LNCaP clone FGC (cell line): ENCODE measurements at regions not wholly inside any gene's neighbourhood (a gene's known extent, or its start where the extent isn't known, plus 50 kb on each side); places are given as distances from the start of the nearest gene placed in this dataset.

ENCODE experiments used
- DNase-seq: peaks from one replicate; pipeline ENCODE4 v3.0.0-alpha.2; 2011; ENCODE audit warnings: low read depth
- H3K4me3 ChIP-seq: 2 replicates; pipeline ENCODE4 v1.5.1; 2011; ENCODE audit warnings: mild to moderate bottlenecking, low read depth, low read length, control low read depth
- CTCF ChIP-seq: IDR thresholded peaks from 2 replicates; pipeline ENCODE4 v1.5.1; 2012; ENCODE audit warnings: mild to moderate bottlenecking; ENCODE audit not compliant: control insufficient read depth, insufficient read depth; ENCODE audit errors: extremely low read depth

- TF ChIP-seq CTCF, result no peak
- no peak overlapping the region for H3K4me3 ChIP-seq
- DNase-seq, result no peak
These were observed 338.6 kb upstream of the PLET1 start for GRCh38 chr11:112599265-112599664.

- TF ChIP-seq CTCF, result no peak
- no peak for DNase-seq
- H3K4me3 ChIP-seq, result no peak overlapping the region
These were observed 339.3 kb upstream of the PLET1 start for GRCh38 chr11:112599856-112600533.

- no peak for TF ChIP-seq CTCF
- no peak for DNase-seq
- no peak overlapping the region for H3K4me3 ChIP-seq
These were observed 344.5 kb upstream of the PLET1 start for GRCh38 chr11:112605093-112605666.

GRCh38 chr11:112606656-112607055 is 346.0 kb upstream of the PLET1 start:
- no peak for DNase-seq
- TF ChIP-seq CTCF, result no peak
- H3K4me3 ChIP-seq, result no peak overlapping the region

GRCh38 chr11:112608509-112608908 is 347.8 kb upstream of the PLET1 start:
- no peak for TF ChIP-seq CTCF
- no peak for DNase-seq

GRCh38 chr11:112610494-112610893 is 349.8 kb upstream of the PLET1 start:
- DNase-seq, result no peak
- H3K4me3 ChIP-seq, result no peak overlapping the region
- no peak for TF ChIP-seq CTCF

More at GRCh38 chr11:112608509-112608908, 347.8 kb upstream of the PLET1 start:
- H3K4me3 ChIP-seq, result no peak overlapping the region

DNA sequence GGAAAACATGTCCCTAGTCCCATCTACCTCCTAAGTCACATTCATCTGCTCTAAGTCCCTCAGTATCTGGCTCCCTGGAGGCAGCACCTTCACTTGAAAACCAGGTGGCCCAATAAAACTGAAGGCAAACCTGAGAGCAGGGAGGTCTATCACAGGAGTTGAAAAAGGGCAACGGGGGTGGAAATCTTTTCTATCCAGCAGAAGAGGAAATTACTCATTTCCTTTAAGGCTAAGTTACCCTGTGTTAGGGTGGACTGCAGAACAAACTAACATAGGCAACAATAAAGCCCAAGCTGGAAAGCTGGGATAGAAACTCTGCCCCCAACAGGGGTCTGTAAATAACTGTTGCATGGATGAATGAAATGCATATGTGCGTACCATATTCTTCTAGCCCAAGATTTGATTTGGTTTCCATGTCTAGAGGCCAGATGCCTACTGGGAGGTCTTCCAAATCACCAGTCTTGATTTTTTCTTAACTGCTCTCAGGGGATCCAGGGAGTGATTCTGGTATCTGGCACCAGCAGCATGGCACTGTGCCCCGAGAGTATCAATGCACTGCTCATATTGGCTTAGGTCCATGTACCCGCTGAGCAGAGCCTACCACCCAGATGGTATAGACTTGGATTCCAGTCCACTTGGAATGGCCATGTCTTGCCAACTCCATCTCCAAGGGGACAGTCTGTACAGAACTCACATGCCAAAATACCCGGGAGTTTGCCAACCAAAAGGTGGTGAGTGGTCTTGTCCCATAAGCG is 350.0 kb upstream of the NCAM1 start:
- no peak overlapping the region for H3K4me3 ChIP-seq
- TF ChIP-seq CTCF, result no peak
- DNase-seq, result no peak
